ENCODE measurements at regions not wholly inside any gene's neighbourhood (a gene's known extent, or its start where the extent isn't known, plus 50 kb on each side); places are given as distances from the start of the nearest gene placed in this dataset.

- DNase-seq = no peak
- no peak overlapping the region for H3K27ac Mint-ChIP-seq
These were observed 147.0 kb upstream of the FAM20C start for GRCh38 chr7:45106-46090.

GRCh38 chr7:46123-46829 lies 146.1 kb upstream of the FAM20C start:
- Mint-ChIP-seq H3K36me3 (ENCODE audit: insufficient read depth) (no peaks in the 10 kb centered on the region), H3K27ac (no peak overlapping the region), H3K4me3 (no peak overlapping the region), H3K9me3 (no peaks in the 10 kb centered on the region), H3K27me3 (peaks cover 60 to 69% of the 10 kb centered on the region in 2 donors), H3K4me1 (ENCODE audit: low read depth in 2 of 2) (peaks cover 0 to 2% of the 10 kb centered on the region in 2 donors)
- ATAC-seq (replicated peaks) = no peak
- DNase-seq = no peak

More at GRCh38 chr7:45106-46090, 147.0 kb upstream of the FAM20C start:
- Mint-ChIP-seq H3K9me3 (no peaks in the 10 kb centered on the region), H3K4me1 (ENCODE audit: low read depth in 2 of 2) (peaks cover 0 to 2% of the 10 kb centered on the region in 2 donors), H3K27me3 (peaks cover 66 to 68% of the 10 kb centered on the region in 2 donors), H3K36me3 (ENCODE audit: insufficient read depth) (no peaks in the 10 kb centered on the region), H3K4me3 (no peak overlapping the region)
- ATAC-seq (replicated peaks) = no peak

GRCh38 chr7:46830-47140 lies 145.6 kb upstream of the FAM20C start:
- peaks cover 55 to 64% of the 10 kb centered on the region in 2 donors for H3K27me3 Mint-ChIP-seq
- H3K9me3 Mint-ChIP-seq = no peaks in the 10 kb centered on the region
- DNase-seq (no peak), ATAC-seq (replicated peaks) (no peak)
- no peak overlapping the region for H3K4me3 Mint-ChIP-seq
- H3K27ac Mint-ChIP-seq = no peak overlapping the region
- no peaks in the 10 kb centered on the region for H3K36me3 Mint-ChIP-seq (ENCODE audit: insufficient read depth)
- H3K4me1 Mint-ChIP-seq (ENCODE audit: low read depth in 2 of 2) = no peaks in the 10 kb centered on the region

GRCh38 chr7:51456-52068 lies 140.8 kb upstream of the FAM20C start:
- Mint-ChIP-seq H3K9me3 (no peaks in the 10 kb centered on the region), H3K36me3 (ENCODE audit: insufficient read depth) (no peaks in the 10 kb centered on the region), H3K27me3 (peaks cover 19 to 24% of the 10 kb centered on the region in 2 donors), H3K4me1 (ENCODE audit: low read depth in 2 of 2) (no peaks in the 10 kb centered on the region), H3K4me3 (no peak overlapping the region), H3K27ac (no peak overlapping the region)
- DNase-seq = no peak
- no peak for ATAC-seq (replicated peaks)

- ATAC-seq (replicated peaks) = no peak
- no peak for DNase-seq
- peaks cover 14 to 19% of the 10 kb centered on the region in 2 donors for H3K27me3 Mint-ChIP-seq
- no peak overlapping the region for H3K4me3 Mint-ChIP-seq
- no peaks in the 10 kb centered on the region for H3K9me3 Mint-ChIP-seq
- no peak overlapping the region for H3K27ac Mint-ChIP-seq
- H3K36me3 Mint-ChIP-seq (ENCODE audit: insufficient read depth) = no peaks in the 10 kb centered on the region
- H3K4me1 Mint-ChIP-seq (ENCODE audit: low read depth in 2 of 2) = no peaks in the 10 kb centered on the region
These were observed 140.3 kb upstream of the FAM20C start for GRCh38 chr7:52100-52499.

- no peaks in the 10 kb centered on the region for H3K9me3 Mint-ChIP-seq
- peaks cover 13 to 17% of the 10 kb centered on the region in 2 donors for H3K27me3 Mint-ChIP-seq
- no peaks in the 10 kb centered on the region for H3K4me1 Mint-ChIP-seq (ENCODE audit: low read depth in 2 of 2)
- H3K4me3 Mint-ChIP-seq = no peak overlapping the region
- ATAC-seq (replicated peaks) (no peak), DNase-seq (no peak)
- no peaks in the 10 kb centered on the region for H3K36me3 Mint-ChIP-seq (ENCODE audit: insufficient read depth)
- H3K27ac Mint-ChIP-seq = no peak overlapping the region
These were observed 138.8 kb upstream of the FAM20C start for GRCh38 chr7:53531-53930.

GRCh38 chr7:54615-55014 lies 137.8 kb upstream of the FAM20C start:
- Mint-ChIP-seq H3K4me1 (ENCODE audit: low read depth in 2 of 2) (no peaks in the 10 kb centered on the region), H3K9me3 (no peaks in the 10 kb centered on the region), H3K4me3 (no peak overlapping the region), H3K27me3 (peaks cover 17 to 23% of the 10 kb centered on the region in 2 donors), H3K36me3 (ENCODE audit: insufficient read depth) (no peaks in the 10 kb centered on the region), H3K27ac (no peak overlapping the region)
- no peak for DNase-seq
- no peak for ATAC-seq (replicated peaks)

GRCh38 chr7:55690-56248 lies 136.6 kb upstream of the FAM20C start:
- Mint-ChIP-seq H3K27ac (no peak overlapping the region), H3K4me1 (ENCODE audit: low read depth in 2 of 2) (no peaks in the 10 kb centered on the region), H3K4me3 (no peak overlapping the region), H3K36me3 (ENCODE audit: insufficient read depth) (no peaks in the 10 kb centered on the region), H3K27me3 (peaks cover 17 to 30% of the 10 kb centered on the region in 2 donors), H3K9me3 (no peaks in the 10 kb centered on the region)
- ATAC-seq (replicated peaks) = no peak
- DNase-seq = no peak

GRCh38 chr7:56291-56913 lies 136.0 kb upstream of the FAM20C start:
- Mint-ChIP-seq H3K27ac (no peak overlapping the region), H3K27me3 (peaks cover 15 to 30% of the 10 kb centered on the region in 2 donors), H3K36me3 (ENCODE audit: insufficient read depth) (no peaks in the 10 kb centered on the region), H3K4me3 (no peak overlapping the region), H3K9me3 (no peaks in the 10 kb centered on the region), H3K4me1 (ENCODE audit: low read depth in 2 of 2) (no peaks in the 10 kb centered on the region)
- DNase-seq = no peak
- no peak for ATAC-seq (replicated peaks)

- Mint-ChIP-seq H3K4me1 (ENCODE audit: low read depth in 2 of 2) (no peaks in the 10 kb centered on the region), H3K4me3 (no peak overlapping the region), H3K36me3 (ENCODE audit: insufficient read depth) (no peaks in the 10 kb centered on the region), H3K27ac (no peak overlapping the region), H3K27me3 (peaks cover 21 to 31% of the 10 kb centered on the region in 2 donors), H3K9me3 (no peaks in the 10 kb centered on the region)
- DNase-seq (no peak), ATAC-seq (replicated peaks) (no peak)
These were observed 135.3 kb upstream of the FAM20C start for GRCh38 chr7:57071-57470.

GRCh38 chr7:57482-58255 lies 134.7 kb upstream of the FAM20C start:
- no peaks in the 10 kb centered on the region for H3K36me3 Mint-ChIP-seq (ENCODE audit: insufficient read depth)
- H3K27ac Mint-ChIP-seq = no peak overlapping the region
- no peaks in the 10 kb centered on the region for H3K4me1 Mint-ChIP-seq (ENCODE audit: low read depth in 2 of 2)
- ATAC-seq (replicated peaks) = no peak
- H3K4me3 Mint-ChIP-seq = no peak overlapping the region
- no peaks in the 10 kb centered on the region for H3K9me3 Mint-ChIP-seq
- H3K27me3 Mint-ChIP-seq = peaks cover 24 to 37% of the 10 kb centered on the region in 2 donors
- DNase-seq = no peak

- Mint-ChIP-seq H3K27me3 (peaks cover 24 to 38% of the 10 kb centered on the region in 2 donors), H3K36me3 (ENCODE audit: insufficient read depth) (no peaks in the 10 kb centered on the region), H3K4me1 (ENCODE audit: low read depth in 2 of 2) (no peaks in the 10 kb centered on the region), H3K4me3 (no peak overlapping the region), H3K27ac (no peak overlapping the region), H3K9me3 (no peaks in the 10 kb centered on the region)
- DNase-seq (no peak), ATAC-seq (replicated peaks) (no peak)
These were observed 134.1 kb upstream of the FAM20C start for GRCh38 chr7:58316-58715.

Data from effector memory CD8-positive, alpha-beta T cell (primary cell).